Activated T-cell treated with anti-CD3 and anti-CD28 coated beads, Interleukin-2, amount 50 U/mL, for 24 hours (primary cell): ENCODE measurements at regions not wholly inside any gene's neighbourhood (a gene's known extent, or its start where the extent isn't known, plus 50 kb on each side); places are given as distances from the start of the nearest gene placed in this dataset.

Experiments used
- DNase-seq: peaks from one replicate; pipeline ENCODE4 v3.0.0-alpha.2; 2020
- H3K27ac Mint-ChIP-seq: 2 replicates; pipeline ENCODE4 v1.8.0; 2020; ENCODE audit warnings: mild to moderate bottlenecking, mixed read lengths
- H3K27me3 Mint-ChIP-seq: 2 replicates; pipeline ENCODE4 v1.8.0; 2020; ENCODE audit warnings: mixed read lengths
- H3K36me3 Mint-ChIP-seq: 2 replicates; pipeline ENCODE4 v1.8.0; 2020; ENCODE audit warnings: low read depth, mixed read lengths
- H3K4me1 Mint-ChIP-seq: 2 replicates; pipeline ENCODE4 v1.8.0; 2020; ENCODE audit warnings: low read depth, mixed read lengths
- H3K4me3 Mint-ChIP-seq: 2 replicates; pipeline ENCODE4 v1.8.0; 2020; ENCODE audit warnings: mild to moderate bottlenecking, moderate library complexity, mixed read lengths
- H3K9me3 Mint-ChIP-seq: 2 replicates; pipeline ENCODE4 v1.8.0; 2020; ENCODE audit warnings: mixed read lengths

GRCh38 chr15:47338771-47339170 lies 378.5 kb upstream of the SEMA6D start:
- H3K36me3 Mint-ChIP-seq = no peaks in the 10 kb centered on the region
- H3K27ac Mint-ChIP-seq = no peak overlapping the region
- no peak for DNase-seq
- H3K9me3 Mint-ChIP-seq = peaks cover 2% of the 10 kb centered on the region
- H3K27me3 Mint-ChIP-seq = no peaks in the 10 kb centered on the region
- no peak overlapping the region for H3K4me3 Mint-ChIP-seq
- H3K4me1 Mint-ChIP-seq = no peaks in the 10 kb centered on the region

GRCh38 chr15:47339800-47340570 lies 377.3 kb upstream of the SEMA6D start:
- Mint-ChIP-seq H3K4me1 (no peaks in the 10 kb centered on the region), H3K27me3 (no peaks in the 10 kb centered on the region), H3K27ac (no peak overlapping the region), H3K36me3 (no peaks in the 10 kb centered on the region), H3K4me3 (no peak overlapping the region), H3K9me3 (peaks cover 2% of the 10 kb centered on the region)
- no peak for DNase-seq

- H3K27ac Mint-ChIP-seq = no peak overlapping the region
- H3K4me1 Mint-ChIP-seq = no peaks in the 10 kb centered on the region
- H3K9me3 Mint-ChIP-seq = peaks cover under 1% of the 10 kb centered on the region
- no peaks in the 10 kb centered on the region for H3K36me3 Mint-ChIP-seq
- DNase-seq = no peak
- H3K27me3 Mint-ChIP-seq = no peaks in the 10 kb centered on the region
- no peak overlapping the region for H3K4me3 Mint-ChIP-seq
These were observed 376.8 kb upstream of the SEMA6D start for GRCh38 chr15:47340571-47340920.

GRCh38 chr15:47349179-47349578 lies 368.1 kb upstream of the SEMA6D start:
- H3K27ac Mint-ChIP-seq = no peak overlapping the region

GRCh38 chr15:47351501-47351900 lies 365.8 kb upstream of the SEMA6D start:
- H3K27ac Mint-ChIP-seq = no peak overlapping the region
- H3K27me3 Mint-ChIP-seq = no peaks in the 10 kb centered on the region
- H3K36me3 Mint-ChIP-seq = no peaks in the 10 kb centered on the region
- H3K4me3 Mint-ChIP-seq = no peak overlapping the region
- no peaks in the 10 kb centered on the region for H3K4me1 Mint-ChIP-seq
- no peak for DNase-seq
- no peaks in the 10 kb centered on the region for H3K9me3 Mint-ChIP-seq

More at GRCh38 chr15:47349179-47349578, 368.1 kb upstream of the SEMA6D start:
- H3K4me1 Mint-ChIP-seq = no peaks in the 10 kb centered on the region
- no peak for DNase-seq
- no peaks in the 10 kb centered on the region for H3K9me3 Mint-ChIP-seq
- no peaks in the 10 kb centered on the region for H3K27me3 Mint-ChIP-seq
- no peak overlapping the region for H3K4me3 Mint-ChIP-seq
- no peaks in the 10 kb centered on the region for H3K36me3 Mint-ChIP-seq

GRCh38 chr15:47352217-47352616 lies 365.1 kb upstream of the SEMA6D start:
- no peaks in the 10 kb centered on the region for H3K4me1 Mint-ChIP-seq
- no peaks in the 10 kb centered on the region for H3K36me3 Mint-ChIP-seq
- no peak for DNase-seq
- H3K9me3 Mint-ChIP-seq = no peaks in the 10 kb centered on the region
- H3K27ac Mint-ChIP-seq = no peak overlapping the region
- no peaks in the 10 kb centered on the region for H3K27me3 Mint-ChIP-seq
- H3K4me3 Mint-ChIP-seq = no peak overlapping the region

GRCh38 chr15:47355759-47356158 lies 361.5 kb upstream of the SEMA6D start:
- Mint-ChIP-seq H3K4me1 (no peaks in the 10 kb centered on the region), H3K27ac (no peak overlapping the region), H3K27me3 (no peaks in the 10 kb centered on the region), H3K36me3 (no peaks in the 10 kb centered on the region), H3K9me3 (no peaks in the 10 kb centered on the region), H3K4me3 (no peak overlapping the region)
- DNase-seq = no peak

- Mint-ChIP-seq H3K9me3 (no peaks in the 10 kb centered on the region), H3K27ac (no peak overlapping the region), H3K4me1 (no peaks in the 10 kb centered on the region), H3K27me3 (no peaks in the 10 kb centered on the region), H3K4me3 (no peak overlapping the region), H3K36me3 (no peaks in the 10 kb centered on the region)
- DNase-seq = no peak
These were observed 361.0 kb upstream of the SEMA6D start for GRCh38 chr15:47356297-47356696.

- Mint-ChIP-seq H3K9me3 (no peaks in the 10 kb centered on the region), H3K27ac (no peak overlapping the region), H3K36me3 (no peaks in the 10 kb centered on the region), H3K4me3 (no peak overlapping the region), H3K27me3 (no peaks in the 10 kb centered on the region), H3K4me1 (no peaks in the 10 kb centered on the region)
- no peak for DNase-seq
These were observed 358.4 kb upstream of the SEMA6D start for GRCh38 chr15:47358876-47359275.

GRCh38 chr15:47360305-47360704 lies 357.0 kb upstream of the SEMA6D start:
- H3K27ac Mint-ChIP-seq = no peak overlapping the region
- H3K4me1 Mint-ChIP-seq = no peaks in the 10 kb centered on the region
- no peaks in the 10 kb centered on the region for H3K36me3 Mint-ChIP-seq
- H3K4me3 Mint-ChIP-seq = no peak overlapping the region
- H3K27me3 Mint-ChIP-seq = no peaks in the 10 kb centered on the region
- no peaks in the 10 kb centered on the region for H3K9me3 Mint-ChIP-seq
- no peak for DNase-seq

GRCh38 chr15:47362118-47362905 lies 355.0 kb upstream of the SEMA6D start:
- no peaks in the 10 kb centered on the region for H3K9me3 Mint-ChIP-seq
- H3K4me3 Mint-ChIP-seq = no peak overlapping the region
- H3K36me3 Mint-ChIP-seq = no peaks in the 10 kb centered on the region
- no peaks in the 10 kb centered on the region for H3K27me3 Mint-ChIP-seq
- no peaks in the 10 kb centered on the region for H3K4me1 Mint-ChIP-seq
- no peak overlapping the region for H3K27ac Mint-ChIP-seq
- no peak for DNase-seq

- Mint-ChIP-seq H3K9me3 (no peaks in the 10 kb centered on the region), H3K4me1 (no peaks in the 10 kb centered on the region), H3K4me3 (no peak overlapping the region), H3K36me3 (no peaks in the 10 kb centered on the region), H3K27me3 (no peaks in the 10 kb centered on the region), H3K27ac (no peak overlapping the region)
- DNase-seq = no peak
These were observed 353.7 kb upstream of the SEMA6D start for GRCh38 chr15:47363653-47364052.

- DNase-seq = no peak
- H3K4me1 Mint-ChIP-seq = no peaks in the 10 kb centered on the region
These were observed 352.8 kb upstream of the SEMA6D start for GRCh38 chr15:47364230-47365141.

GRCh38 chr15:47366884-47367283 lies 350.4 kb upstream of the SEMA6D start:
- Mint-ChIP-seq H3K4me1 (no peaks in the 10 kb centered on the region), H3K27me3 (no peaks in the 10 kb centered on the region), H3K4me3 (no peak overlapping the region), H3K9me3 (no peaks in the 10 kb centered on the region), H3K27ac (no peak overlapping the region), H3K36me3 (no peaks in the 10 kb centered on the region)
- no peak for DNase-seq

More at GRCh38 chr15:47364230-47365141, 352.8 kb upstream of the SEMA6D start:
- Mint-ChIP-seq H3K27me3 (no peaks in the 10 kb centered on the region), H3K36me3 (no peaks in the 10 kb centered on the region), H3K27ac (no peak overlapping the region), H3K9me3 (no peaks in the 10 kb centered on the region), H3K4me3 (no peak overlapping the region)
